ENCODE measurements at regions not wholly inside any gene's neighbourhood (a gene's known extent, or its start where the extent isn't known, plus 50 kb on each side); places are given as distances from the start of the nearest gene placed in this dataset.

GRCh38 chr11:23729088-23729487 is 767.8 kb upstream of the LUZP2 start:
- no peaks in the 10 kb centered on the region for H3K9me3 ChIP-seq (ENCODE audit: low read depth)
- TF ChIP-seq EZH2 (IDR thresholded peaks at IDR 0.05; ENCODE audit: insufficient read depth, poor library complexity, severe bottlenecking) (no peak), EZH2phosphoT487 (IDR thresholded peaks at IDR 0.05; ENCODE audit: insufficient read depth, low read depth) (no peak)
- no peak overlapping the region for H3K4me3 ChIP-seq
- 71 to 84% methylated on average over 1 of the region's 1 CpG for WGBS, 2 experiments (ENCODE audit: low coverage in 1 of 2, low lambda C conversion rate in 2 of 2, missing lambda C conversion rate in 2 of 2)
- H3K9ac ChIP-seq, result no peak overlapping the region
- H3K36me3 ChIP-seq (ENCODE audit: low read depth), result no peaks in the 10 kb centered on the region
- peaks cover 6% of the 10 kb centered on the region; the same call in 1 of the 2 replicates for H3K4me1 ChIP-seq (ENCODE audit: insufficient read depth)
- H3F3A ChIP-seq (ENCODE audit: insufficient read depth), result no peaks in the 10 kb centered on the region
- no peaks in the 10 kb centered on the region for H3K9me2 ChIP-seq (ENCODE audit: insufficient read depth)
- H2AFZ ChIP-seq, result no peak overlapping the region
- H3K27ac ChIP-seq, result no peak overlapping the region
- no peaks in the 10 kb centered on the region for H3K27me3 ChIP-seq (replicated peaks; ENCODE audit: insufficient read depth)
- no peaks in the 10 kb centered on the region for H3K79me2 ChIP-seq (ENCODE audit: insufficient read depth)
- no peaks in the 10 kb centered on the region for H4K20me1 ChIP-seq (ENCODE audit: insufficient read depth)
- no peak overlapping the region for H3K4me2 ChIP-seq (ENCODE audit: unreplicated experiment)
- DNase-seq, result no peak
- in situ Hi-C loops (cut with MboI), result no loop called here

GRCh38 chr11:23730307-23730998 is 766.4 kb upstream of the LUZP2 start:
- DNase-seq, result no peak
- in situ Hi-C loops (cut with MboI), result no loop called here
- H3K9me3 ChIP-seq (ENCODE audit: low read depth), result no peaks in the 10 kb centered on the region
- no peaks in the 10 kb centered on the region for H3F3A ChIP-seq (ENCODE audit: insufficient read depth)
- no peak overlapping the region for H3K9ac ChIP-seq
- no peak overlapping the region for H3K4me3 ChIP-seq
- peaks cover 6% of the 10 kb centered on the region; the same call in 1 of the 2 replicates for H3K4me1 ChIP-seq (ENCODE audit: insufficient read depth)
- H2AFZ ChIP-seq, result no peak overlapping the region
- WGBS, 2 experiments (ENCODE audit: low coverage in 1 of 2, low lambda C conversion rate in 2 of 2, missing lambda C conversion rate in 2 of 2), result 82 to 83% methylated on average over 40 to 43 of the region's 43 CpGs
- no peaks in the 10 kb centered on the region for H3K9me2 ChIP-seq (ENCODE audit: insufficient read depth)
- no peak overlapping the region for H3K27ac ChIP-seq
- H3K36me3 ChIP-seq (ENCODE audit: low read depth), result no peaks in the 10 kb centered on the region
- H3K27me3 ChIP-seq (replicated peaks; ENCODE audit: insufficient read depth), result no peaks in the 10 kb centered on the region
- H3K79me2 ChIP-seq (ENCODE audit: insufficient read depth), result no peaks in the 10 kb centered on the region
- H3K4me2 ChIP-seq (ENCODE audit: unreplicated experiment), result no peak overlapping the region
- no peaks in the 10 kb centered on the region for H4K20me1 ChIP-seq (ENCODE audit: insufficient read depth)
- TF ChIP-seq EZH2 (IDR thresholded peaks at IDR 0.05; ENCODE audit: insufficient read depth, poor library complexity, severe bottlenecking) (no peak), EZH2phosphoT487 (IDR thresholded peaks at IDR 0.05; ENCODE audit: insufficient read depth, low read depth) (no peak)

GRCh38 chr11:23732026-23732425 is 764.8 kb upstream of the LUZP2 start:
- H3K4me3 ChIP-seq, result no peak overlapping the region
- in situ Hi-C loops (cut with MboI), result no loop called here
- H3K4me1 ChIP-seq (ENCODE audit: insufficient read depth), result peaks cover 6% of the 10 kb centered on the region; the same call in 1 of the 2 replicates
- H4K20me1 ChIP-seq (ENCODE audit: insufficient read depth), result no peaks in the 10 kb centered on the region
- H3K4me2 ChIP-seq (ENCODE audit: unreplicated experiment), result no peak overlapping the region
- TF ChIP-seq EZH2phosphoT487 (IDR thresholded peaks at IDR 0.05; ENCODE audit: insufficient read depth, low read depth), result no peak
- no peak for TF ChIP-seq EZH2 (IDR thresholded peaks at IDR 0.05; ENCODE audit: insufficient read depth, poor library complexity, severe bottlenecking)
- H3K79me2 ChIP-seq (ENCODE audit: insufficient read depth), result no peaks in the 10 kb centered on the region
- H3K27ac ChIP-seq, result no peak overlapping the region
- no peak overlapping the region for H2AFZ ChIP-seq
- no peaks in the 10 kb centered on the region for H3K9me2 ChIP-seq (ENCODE audit: insufficient read depth)
- no peaks in the 10 kb centered on the region for H3K36me3 ChIP-seq (ENCODE audit: low read depth)
- no peak overlapping the region for H3K9ac ChIP-seq
- H3K27me3 ChIP-seq (replicated peaks; ENCODE audit: insufficient read depth), result no peaks in the 10 kb centered on the region
- peak; percentile 6 for DNase-seq
- 54 to 56% methylated on average over 7 of the region's 7 CpGs for WGBS, 2 experiments (ENCODE audit: low coverage in 1 of 2, low lambda C conversion rate in 2 of 2, missing lambda C conversion rate in 2 of 2)
- no peaks in the 10 kb centered on the region for H3F3A ChIP-seq (ENCODE audit: insufficient read depth)
- H3K9me3 ChIP-seq (ENCODE audit: low read depth), result no peaks in the 10 kb centered on the region

GRCh38 chr11:23746896-23747295 is 750.0 kb upstream of the LUZP2 start:
- Histone ChIP-seq H3K4me3 (no peak overlapping the region), H4K20me1 (ENCODE audit: insufficient read depth) (no peaks in the 10 kb centered on the region), H3F3A (ENCODE audit: insufficient read depth) (no peaks in the 10 kb centered on the region), H3K4me1 (ENCODE audit: insufficient read depth) (0 out of 2 replicates have a peak, but pooled peaks cover 7% of the 10 kb centered on the region), H2AFZ (no peak overlapping the region), H3K27me3 (replicated peaks; ENCODE audit: insufficient read depth) (no peaks in the 10 kb centered on the region), H3K9me3 (ENCODE audit: low read depth) (no peaks in the 10 kb centered on the region), H3K9ac (no peak overlapping the region), H3K4me2 (ENCODE audit: unreplicated experiment) (no peak overlapping the region), H3K79me2 (ENCODE audit: insufficient read depth) (no peaks in the 10 kb centered on the region), H3K36me3 (ENCODE audit: low read depth) (no peaks in the 10 kb centered on the region), H3K27ac (no peak overlapping the region), H3K9me2 (ENCODE audit: insufficient read depth) (no peaks in the 10 kb centered on the region)
- DNase-seq, result no peak
- 39 to 50% methylated on average over 1 of the region's 1 CpG for WGBS, 2 experiments (ENCODE audit: low coverage in 1 of 2, low lambda C conversion rate in 2 of 2, missing lambda C conversion rate in 2 of 2)
- in situ Hi-C loops (cut with MboI), result no loop called here
- no peak for TF ChIP-seq EZH2phosphoT487 (IDR thresholded peaks at IDR 0.05; ENCODE audit: insufficient read depth, low read depth)
- TF ChIP-seq EZH2 (IDR thresholded peaks at IDR 0.05; ENCODE audit: insufficient read depth, poor library complexity, severe bottlenecking), result no peak

Data from GM23248 (cell line).